ENCODE measurements at regions not wholly inside any gene's neighbourhood (a gene's known extent, or its start where the extent isn't known, plus 50 kb on each side); places are given as distances from the start of the nearest gene placed in this dataset.
A peak's percentile ranks its signal among the peaks of the same experiment; 100 is the strongest.

DNA sequence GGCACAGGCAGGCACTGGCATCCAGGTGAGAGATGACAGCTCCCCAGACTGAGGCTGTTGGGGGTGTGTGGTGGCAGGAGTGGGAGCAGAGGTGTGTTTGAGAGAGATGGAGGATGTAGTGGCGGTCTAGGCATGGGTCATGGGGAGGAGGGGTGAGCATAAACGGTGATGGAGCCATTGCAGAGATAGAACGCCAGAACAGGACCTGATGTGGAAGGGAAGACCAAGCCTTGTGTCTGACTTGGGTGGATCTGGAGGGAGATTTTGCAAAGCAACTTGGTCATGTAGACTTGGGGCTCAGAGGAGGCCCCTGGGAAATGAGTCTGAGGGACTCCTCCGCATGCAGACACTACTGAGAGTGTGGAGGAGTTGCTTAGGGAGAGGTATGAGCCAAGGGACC is 50.0 kb upstream of the CLDN5 start:
- H3K4me3 ChIP-seq (ENCODE audit: low read depth in 2 of 2, low read length in 2 of 2) = no peak overlapping the region
- ATAC-seq (no peak), DNase-seq (ENCODE audit: low read depth, low spot score) (no peak)
- no peaks in the 10 kb centered on the region for H3K27me3 ChIP-seq (ENCODE audit: control insufficient read depth, insufficient read depth, low read length)
- POLR2A ChIA-PET = no interaction called here
- no peaks in the 10 kb centered on the region for H3K36me3 ChIP-seq (ENCODE audit: control insufficient read depth, insufficient read depth, low read length)
- H3K27ac ChIP-seq (ENCODE audit: low read length) = no peak overlapping the region
- CTCF ChIA-PET = no interaction called here
- intact Hi-C loops (cut with micrococcal nuclease; ENCODE audit: unreplicated experiment) (no loop called here), in situ Hi-C loops (cut with HindIII; ENCODE audit: low pct_unique_long_range_greater_than_20kb, low sequenced_read_pairs) (no loop called here)
- H3K4me1 ChIP-seq (ENCODE audit: control insufficient read depth, insufficient read depth, low read length) = no peaks in the 10 kb centered on the region
- no peaks in the 10 kb centered on the region for H3K9me3 ChIP-seq (ENCODE audit: control insufficient read depth, insufficient read depth, low read depth, low read length)
- BruUV-seq (replicated peaks) = no TSS peak
- TF ChIP-seq, protein P1, sequence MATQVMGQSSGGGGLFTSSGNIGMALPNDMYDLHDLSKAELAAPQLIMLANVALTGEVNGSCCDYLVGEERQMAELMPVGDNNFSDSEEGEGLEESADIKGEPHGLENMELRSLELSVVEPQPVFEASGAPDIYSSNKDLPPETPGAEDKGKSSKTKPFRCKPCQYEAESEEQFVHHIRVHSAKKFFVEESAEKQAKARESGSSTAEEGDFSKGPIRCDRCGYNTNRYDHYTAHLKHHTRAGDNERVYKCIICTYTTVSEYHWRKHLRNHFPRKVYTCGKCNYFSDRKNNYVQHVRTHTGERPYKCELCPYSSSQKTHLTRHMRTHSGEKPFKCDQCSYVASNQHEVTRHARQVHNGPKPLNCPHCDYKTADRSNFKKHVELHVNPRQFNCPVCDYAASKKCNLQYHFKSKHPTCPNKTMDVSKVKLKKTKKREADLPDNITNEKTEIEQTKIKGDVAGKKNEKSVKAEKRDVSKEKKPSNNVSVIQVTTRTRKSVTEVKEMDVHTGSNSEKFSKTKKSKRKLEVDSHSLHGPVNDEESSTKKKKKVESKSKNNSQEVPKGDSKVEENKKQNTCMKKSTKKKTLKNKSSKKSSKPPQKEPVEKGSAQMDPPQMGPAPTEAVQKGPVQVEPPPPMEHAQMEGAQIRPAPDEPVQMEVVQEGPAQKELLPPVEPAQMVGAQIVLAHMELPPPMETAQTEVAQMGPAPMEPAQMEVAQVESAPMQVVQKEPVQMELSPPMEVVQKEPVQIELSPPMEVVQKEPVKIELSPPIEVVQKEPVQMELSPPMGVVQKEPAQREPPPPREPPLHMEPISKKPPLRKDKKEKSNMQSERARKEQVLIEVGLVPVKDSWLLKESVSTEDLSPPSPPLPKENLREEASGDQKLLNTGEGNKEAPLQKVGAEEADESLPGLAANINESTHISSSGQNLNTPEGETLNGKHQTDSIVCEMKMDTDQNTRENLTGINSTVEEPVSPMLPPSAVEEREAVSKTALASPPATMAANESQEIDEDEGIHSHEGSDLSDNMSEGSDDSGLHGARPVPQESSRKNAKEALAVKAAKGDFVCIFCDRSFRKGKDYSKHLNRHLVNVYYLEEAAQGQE (IDR thresholded peaks at IDR 0.05; ENCODE audit: insufficient read depth in 1 of 2, low read depth in 2 of 2, low read length in 1 of 2) = no peak
- TF ChIP-seq POLR2AphosphoS5 (IDR thresholded peaks at IDR 0.05; ENCODE audit: low read depth, low read length) = no peak
- TF ChIP-seq, protein P2, sequence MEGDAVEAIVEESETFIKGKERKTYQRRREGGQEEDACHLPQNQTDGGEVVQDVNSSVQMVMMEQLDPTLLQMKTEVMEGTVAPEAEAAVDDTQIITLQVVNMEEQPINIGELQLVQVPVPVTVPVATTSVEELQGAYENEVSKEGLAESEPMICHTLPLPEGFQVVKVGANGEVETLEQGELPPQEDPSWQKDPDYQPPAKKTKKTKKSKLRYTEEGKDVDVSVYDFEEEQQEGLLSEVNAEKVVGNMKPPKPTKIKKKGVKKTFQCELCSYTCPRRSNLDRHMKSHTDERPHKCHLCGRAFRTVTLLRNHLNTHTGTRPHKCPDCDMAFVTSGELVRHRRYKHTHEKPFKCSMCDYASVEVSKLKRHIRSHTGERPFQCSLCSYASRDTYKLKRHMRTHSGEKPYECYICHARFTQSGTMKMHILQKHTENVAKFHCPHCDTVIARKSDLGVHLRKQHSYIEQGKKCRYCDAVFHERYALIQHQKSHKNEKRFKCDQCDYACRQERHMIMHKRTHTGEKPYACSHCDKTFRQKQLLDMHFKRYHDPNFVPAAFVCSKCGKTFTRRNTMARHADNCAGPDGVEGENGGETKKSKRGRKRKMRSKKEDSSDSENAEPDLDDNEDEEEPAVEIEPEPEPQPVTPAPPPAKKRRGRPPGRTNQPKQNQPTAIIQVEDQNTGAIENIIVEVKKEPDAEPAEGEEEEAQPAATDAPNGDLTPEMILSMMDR (IDR thresholded peaks at IDR 0.05) = no peak

DNA sequence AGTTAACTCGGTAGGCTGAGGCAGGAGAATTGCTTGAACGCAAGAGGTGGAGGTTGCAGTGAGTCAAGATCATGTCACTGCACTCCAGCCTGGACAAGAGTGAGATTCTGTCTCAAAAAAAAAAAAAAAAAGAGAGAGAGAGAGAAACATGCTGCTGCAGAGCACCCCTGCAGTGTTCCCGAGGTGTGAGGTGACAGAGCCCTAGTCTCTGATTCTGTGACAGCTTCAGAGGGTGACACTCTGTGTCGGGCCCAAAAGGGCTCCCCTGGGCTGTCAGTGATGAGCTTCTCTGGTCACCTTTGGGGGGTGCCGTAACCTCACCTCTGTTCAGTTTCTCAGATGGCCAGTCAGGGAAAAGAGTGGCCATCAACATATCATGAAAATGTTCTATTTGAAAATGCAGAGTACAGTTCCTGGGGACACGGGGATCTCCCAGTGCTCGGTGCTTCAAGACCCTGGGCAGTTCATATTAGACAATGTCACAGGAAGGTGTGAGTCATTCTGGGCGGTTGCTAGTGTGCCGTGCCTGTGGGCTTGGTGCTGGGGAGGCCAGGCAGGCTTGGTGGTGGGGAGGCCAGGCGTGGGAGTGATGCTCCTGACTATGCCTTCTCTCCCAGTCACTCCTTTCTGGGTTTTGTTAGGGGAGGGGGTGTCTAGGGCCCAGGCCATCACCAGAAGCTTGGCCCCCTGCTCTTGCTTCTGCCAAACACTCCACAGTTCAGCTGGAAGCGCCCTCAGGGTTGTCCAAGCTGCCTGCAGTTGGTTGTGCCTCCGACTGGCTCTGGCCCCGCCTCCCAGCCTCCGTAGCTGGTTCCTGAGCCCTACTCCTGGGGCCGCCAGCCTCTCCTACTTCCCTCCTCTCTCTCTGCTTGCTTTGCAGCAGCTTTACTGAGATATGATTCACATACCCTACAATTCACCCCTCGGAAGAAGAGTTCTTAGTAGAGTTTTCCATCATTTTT is 52.5 kb upstream of the CLDN5 start:
- no peaks in the 10 kb centered on the region for H3K9me3 ChIP-seq (ENCODE audit: control insufficient read depth, insufficient read depth, low read depth, low read length)
- no peak overlapping the region for H3K27ac ChIP-seq (ENCODE audit: low read length)
- intact Hi-C loops (cut with micrococcal nuclease; ENCODE audit: unreplicated experiment) = no loop called here
- H3K27me3 ChIP-seq (ENCODE audit: control insufficient read depth, insufficient read depth, low read length) = no peaks in the 10 kb centered on the region
- H3K4me3 ChIP-seq (ENCODE audit: low read depth in 2 of 2, low read length in 2 of 2) = no peak overlapping the region
- no peaks in the 10 kb centered on the region for H3K36me3 ChIP-seq (ENCODE audit: control insufficient read depth, insufficient read depth, low read length)
- CTCF ChIA-PET = no interaction called here
- BruUV-seq (replicated peaks) = no TSS peak
- POLR2A ChIA-PET = no interaction called here
- no peaks in the 10 kb centered on the region for H3K4me1 ChIP-seq (ENCODE audit: control insufficient read depth, insufficient read depth, low read length)
- no peak for TF ChIP-seq SIN3A (IDR thresholded peaks at IDR 0.05; ENCODE audit: borderline replicate concordance, insufficient read depth, low read depth, low read length)
- DNase-seq (ENCODE audit: low read depth, low spot score) (no peak), ATAC-seq (peak; percentile 73)
- in situ Hi-C loops (cut with HindIII; ENCODE audit: low pct_unique_long_range_greater_than_20kb, low sequenced_read_pairs) = no loop called here

DNA sequence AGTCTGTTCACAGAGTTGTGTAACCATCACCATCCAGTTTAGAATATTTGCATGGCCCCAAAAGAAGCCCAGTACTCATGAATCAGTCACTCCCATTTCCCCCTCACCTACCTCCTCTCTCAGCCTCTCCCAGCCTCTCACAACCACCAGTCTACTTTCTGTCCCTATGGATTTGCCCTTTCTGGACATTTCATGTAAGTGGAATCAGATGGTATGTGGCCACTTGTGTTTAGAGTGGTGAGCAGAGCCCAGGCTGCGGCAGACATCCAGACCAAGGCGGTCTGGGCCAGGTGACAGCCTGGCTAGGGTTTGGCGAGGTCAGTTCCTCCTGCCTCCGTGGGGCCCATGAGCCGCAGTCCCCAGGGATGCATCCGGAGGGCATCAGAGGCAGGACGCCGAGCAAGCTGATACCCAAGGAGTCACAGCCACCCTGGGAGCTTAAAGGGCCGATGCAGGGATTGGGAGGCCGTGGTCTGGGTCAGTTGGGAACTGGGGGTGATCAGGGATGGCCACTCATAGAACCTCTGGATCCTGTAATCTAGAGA is 53.3 kb upstream of the CLDN5 start:
- H3K27ac ChIP-seq (ENCODE audit: low read length) = no peak overlapping the region
- no peak for TF ChIP-seq SIN3A (IDR thresholded peaks at IDR 0.05; ENCODE audit: borderline replicate concordance, insufficient read depth, low read depth, low read length)
- no peak for TF ChIP-seq POLR2AphosphoS5 (IDR thresholded peaks at IDR 0.05; ENCODE audit: low read depth, low read length)
- TF ChIP-seq TCF7L2 (IDR thresholded peaks at IDR 0.05; ENCODE audit: low read depth, low read length) = no peak
- TF ChIP-seq, protein P1 (IDR thresholded peaks at IDR 0.05; ENCODE audit: insufficient read depth in 1 of 2, low read depth in 2 of 2, low read length in 1 of 2) = no peak
- TF ChIP-seq, protein P2 (IDR thresholded peaks at IDR 0.05) = no peak
- CTCF ChIA-PET = no interaction called here
- intact Hi-C loops (cut with micrococcal nuclease; ENCODE audit: unreplicated experiment) = no loop called here
- H3K9me3 ChIP-seq (ENCODE audit: control insufficient read depth, insufficient read depth, low read depth, low read length) = no peaks in the 10 kb centered on the region
- BruUV-seq (replicated peaks) = no TSS peak
- DNase-seq (ENCODE audit: low read depth, low spot score) (no peak), ATAC-seq (no peak)
- H3K36me3 ChIP-seq (ENCODE audit: control insufficient read depth, insufficient read depth, low read length) = no peaks in the 10 kb centered on the region
- H3K27me3 ChIP-seq (ENCODE audit: control insufficient read depth, insufficient read depth, low read length) = no peaks in the 10 kb centered on the region
- no peak overlapping the region for H3K4me3 ChIP-seq (ENCODE audit: low read depth in 2 of 2, low read length in 2 of 2)
- in situ Hi-C loops (cut with HindIII; ENCODE audit: low pct_unique_long_range_greater_than_20kb, low sequenced_read_pairs) = no loop called here
- H3K4me1 ChIP-seq (ENCODE audit: control insufficient read depth, insufficient read depth, low read length) = no peaks in the 10 kb centered on the region
- POLR2A ChIA-PET = no interaction called here

Measured in Panc1 (cell line).